Endothelial cell (in vitro differentiated cells): ENCODE measurements at regions not wholly inside any gene's neighbourhood (a gene's known extent, or its start where the extent isn't known, plus 50 kb on each side); places are given as distances from the start of the nearest gene placed in this dataset.

Experiments used
- DNase-seq: peaks from one replicate; pipeline ENCODE4 v3.0.0; 2021; ENCODE audit warnings: low spot score
- H3K27ac Mint-ChIP-seq: one replicate; pipeline ENCODE4 v1.8.0; 2021; ENCODE audit warnings: mixed read lengths, inconsistent platforms; ENCODE audit not compliant: unreplicated experiment
- H3K27me3 Mint-ChIP-seq: one replicate; pipeline ENCODE4 v1.8.0; 2021; ENCODE audit warnings: mild to moderate bottlenecking, moderate library complexity, mixed read lengths, inconsistent platforms; ENCODE audit not compliant: unreplicated experiment
- H3K36me3 Mint-ChIP-seq: one replicate; pipeline ENCODE4 v1.8.0; 2021; ENCODE audit warnings: mild to moderate bottlenecking, low read depth, mixed read lengths, inconsistent platforms; ENCODE audit not compliant: unreplicated experiment
- H3K4me1 Mint-ChIP-seq: one replicate; pipeline ENCODE4 v1.8.0; 2021; ENCODE audit warnings: mild to moderate bottlenecking, mixed read lengths, inconsistent platforms; ENCODE audit not compliant: unreplicated experiment
- H3K4me3 Mint-ChIP-seq: one replicate; pipeline ENCODE4 v1.8.0; 2021; ENCODE audit warnings: mild to moderate bottlenecking, mixed read lengths, inconsistent platforms; ENCODE audit not compliant: unreplicated experiment
- H3K9me3 Mint-ChIP-seq: one replicate; pipeline ENCODE4 v1.8.0; 2021; ENCODE audit warnings: mixed read lengths, inconsistent platforms; ENCODE audit not compliant: unreplicated experiment
- CTCF ChIP-seq: fragments of 200-600 bp; sonication (generic); IDR thresholded peaks from one replicate; pipeline ENCODE4 v1.5.0; 2021; ENCODE audit warnings: antibody characterized with exemption; ENCODE audit not compliant: unreplicated experiment

DNA sequence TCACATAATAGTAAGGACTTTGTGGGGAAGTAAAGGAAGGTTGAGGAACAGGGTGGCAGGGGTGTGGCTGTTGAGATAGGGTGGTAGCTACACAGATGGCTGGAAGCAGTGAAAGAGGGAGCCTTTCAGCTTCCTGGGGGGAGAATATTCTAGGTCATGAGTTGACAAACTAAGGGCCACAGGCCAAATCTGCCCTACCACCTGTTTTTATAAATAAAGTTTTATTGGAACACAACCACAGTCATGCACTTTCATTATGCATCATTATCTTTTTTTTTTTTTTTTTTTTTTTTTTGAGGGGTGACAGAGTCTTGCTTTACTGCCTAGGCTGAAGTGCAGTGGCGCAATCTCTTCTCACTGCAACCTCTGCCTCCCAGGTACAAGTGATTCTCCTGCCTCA is 243.1 kb downstream of the NFATC2 start:
- peaks cover 5% of the 10 kb centered on the region for H3K9me3 Mint-ChIP-seq
- DNase-seq, result no peak
- H3K27me3 Mint-ChIP-seq, result peaks cover 1% of the 10 kb centered on the region
- peaks cover 9% of the 10 kb centered on the region for H3K36me3 Mint-ChIP-seq
- no peaks in the 10 kb centered on the region for H3K4me1 Mint-ChIP-seq
- no peak for TF ChIP-seq CTCF
- no peak overlapping the region for H3K27ac Mint-ChIP-seq
- no peak overlapping the region for H3K4me3 Mint-ChIP-seq

DNA sequence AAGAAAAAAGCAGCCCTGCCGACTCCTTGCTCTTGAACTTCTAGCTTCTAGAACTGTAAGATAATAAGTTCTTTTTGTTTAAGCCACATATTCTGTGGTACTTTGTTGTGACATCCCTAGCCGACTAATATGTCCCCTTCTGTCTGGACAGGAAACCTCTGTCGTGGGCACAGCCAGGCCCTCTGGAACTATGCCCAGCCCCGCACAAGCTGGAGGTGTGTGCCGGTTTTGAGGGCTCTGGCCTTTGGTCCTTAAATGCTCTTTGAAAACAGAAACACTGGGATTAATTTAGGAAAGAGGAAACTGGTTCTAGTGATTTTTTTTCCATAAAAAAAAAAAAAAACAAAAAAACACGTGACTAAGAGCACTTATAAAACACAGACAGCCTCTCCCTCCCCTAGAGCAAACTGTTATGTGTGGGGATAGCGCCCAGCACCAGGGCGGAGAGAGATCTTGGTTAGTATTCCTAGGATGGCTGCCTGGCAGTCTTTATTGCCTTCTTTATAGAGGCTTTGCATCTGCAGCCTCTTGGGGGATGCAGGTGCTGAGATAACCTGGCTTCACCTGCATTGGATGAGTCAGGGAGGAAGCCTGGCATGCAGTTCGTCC is 244.3 kb downstream of the NFATC2 start:
- TF ChIP-seq CTCF, result no peak

DNA sequence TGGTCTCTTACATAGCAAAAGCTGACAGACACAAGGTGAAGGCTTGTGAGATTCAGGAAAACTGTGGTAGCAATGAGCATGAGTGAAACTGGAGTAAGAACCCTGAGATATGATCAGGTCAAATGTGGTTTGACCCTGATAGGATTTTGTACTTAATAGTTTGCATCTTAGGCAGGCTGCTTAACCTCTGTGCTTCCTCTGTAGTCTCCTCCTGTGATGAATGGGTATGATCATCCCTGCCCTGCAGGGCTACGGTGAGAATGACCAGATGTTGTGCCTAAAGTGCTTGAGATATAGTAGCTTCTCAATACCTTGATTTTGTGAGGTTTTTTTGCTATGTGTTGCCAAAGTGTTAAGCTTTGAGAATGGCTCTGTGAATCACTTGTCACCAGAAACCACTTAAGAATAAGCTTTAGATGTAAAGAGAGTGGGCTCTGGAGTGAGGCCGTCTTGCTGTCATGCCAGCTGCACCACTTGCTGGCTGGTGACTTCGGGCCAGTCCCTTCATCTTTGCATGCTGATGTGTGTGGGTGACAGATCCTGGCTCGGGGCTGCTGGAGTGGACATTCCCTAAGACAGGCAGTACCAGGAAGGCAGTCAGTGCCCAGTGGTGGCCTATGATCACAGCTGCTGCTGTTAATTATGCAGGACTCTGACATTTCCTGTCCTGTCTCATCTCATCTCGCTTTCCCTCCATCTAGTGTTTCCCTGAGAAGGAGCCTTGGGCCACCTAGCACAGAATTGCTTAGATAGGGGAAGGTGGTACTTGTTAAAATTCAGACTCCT is 254.7 kb downstream of the NFATC2 start:
- Mint-ChIP-seq H3K4me3 (no peak overlapping the region), H3K9me3 (peaks cover 5% of the 10 kb centered on the region), H3K36me3 (peaks cover 3% of the 10 kb centered on the region), H3K27me3 (peaks cover 3% of the 10 kb centered on the region), H3K4me1 (peaks cover 2% of the 10 kb centered on the region), H3K27ac (no peak overlapping the region)
- TF ChIP-seq CTCF, result no peak
- no peak for DNase-seq

More for the DNA sequence above, 244.3 kb downstream of the NFATC2 start:
- H3K27ac Mint-ChIP-seq, result no peak overlapping the region
- H3K27me3 Mint-ChIP-seq, result no peaks in the 10 kb centered on the region
- H3K4me1 Mint-ChIP-seq, result no peaks in the 10 kb centered on the region
- no peak overlapping the region for H3K4me3 Mint-ChIP-seq
- DNase-seq, result no peak
- H3K36me3 Mint-ChIP-seq, result peaks cover 9% of the 10 kb centered on the region
- H3K9me3 Mint-ChIP-seq, result peaks cover 5% of the 10 kb centered on the region

- no peak for TF ChIP-seq CTCF
- no peak overlapping the region for H3K4me3 Mint-ChIP-seq
- no peak overlapping the region for H3K27ac Mint-ChIP-seq
- peaks cover 3% of the 10 kb centered on the region for H3K27me3 Mint-ChIP-seq
- H3K4me1 Mint-ChIP-seq, result peaks cover 2% of the 10 kb centered on the region
- peaks cover 5% of the 10 kb centered on the region for H3K9me3 Mint-ChIP-seq
- no peak for DNase-seq
- peaks cover 3% of the 10 kb centered on the region for H3K36me3 Mint-ChIP-seq
Measured at GRCh38 chr20:51286758-51287157, 255.8 kb downstream of the NFATC2 start.

DNA sequence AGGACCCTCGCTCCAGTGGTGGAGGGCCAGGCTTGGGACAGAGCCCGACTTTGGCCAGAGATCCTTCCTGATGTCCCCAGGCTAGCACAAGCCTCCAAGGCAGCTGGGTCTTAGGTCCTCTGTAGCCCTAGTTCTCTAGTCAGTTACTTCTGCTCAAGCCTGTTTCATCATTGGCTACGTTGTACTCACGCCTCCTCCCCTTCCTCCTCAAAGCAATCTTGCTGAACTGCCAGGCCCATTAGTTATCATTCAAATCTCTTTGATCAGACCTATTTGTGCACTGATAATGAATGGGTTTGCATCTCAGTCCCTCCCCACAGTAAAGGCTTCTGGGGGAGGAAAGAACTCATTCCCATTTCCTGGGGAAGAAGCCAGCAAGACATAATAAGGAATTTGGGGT is 256.8 kb downstream of the NFATC2 start:
- Mint-ChIP-seq H3K27ac (no peak overlapping the region), H3K4me1 (peaks cover 2% of the 10 kb centered on the region), H3K4me3 (no peak overlapping the region), H3K36me3 (peaks cover 3% of the 10 kb centered on the region), H3K27me3 (peaks cover 3% of the 10 kb centered on the region), H3K9me3 (peaks cover 5% of the 10 kb centered on the region)
- TF ChIP-seq CTCF, result no peak
- no peak for DNase-seq
